Heart left ventricle (tissue), 13 donors: ENCODE measurements at regions not wholly inside any gene's neighbourhood (a gene's known extent, or its start where the extent isn't known, plus 50 kb on each side); places are given as distances from the start of the nearest gene placed in this dataset.

ENCODE experiments used
- CTCF ChIP-seq, 12 donors: fragments of 200-600 bp; sonication (generic) in 4 of 12; IDR thresholded peaks; one replicate each; pipeline versions ENCODE4 v1.5.0 to v1.8.0; 2018 to 2022; ENCODE audit warnings: antibody characterized with exemption in 12 of 12, mild to moderate bottlenecking in 5 of 12
- POLR2A ChIP-seq, 2 donors: fragments of 450-650 bp; IDR thresholded peaks; one replicate each; pipeline ENCODE4 v1.6.1; 2017; ENCODE audit warnings: antibody characterized with exemption in 2 of 2, mild to moderate bottlenecking in 2 of 2, moderate library complexity in 2 of 2
- donor health status: ischemic (EF 13 %, LVEDD 7.1; RV severe dilation, severe dysfunction).
- donor health status: DM: no; HTN: yes; CAD: no.
- donor health status: DM: no; HTN: no; CAD: no.
- donor health status: ischemic (EF 25% LVEDD 6.9; RV normal size, moderate dysfunction).
- donor health status: ischemic (EF 25% LVEDD 5.7; RV mildly dilated, moderate dysfunction).
- donor health status: ischemic (EF 35%, LVEDD 5.7; RV mildly dilated, moderate dysfunction).
- donor health status: nonischemic (EF 11% LVEDD 7.7; RV severe dilation, severe dysfunction).
- donor health status: DM: yes; HTN: yes; CAD: no.
- donor health status: PGD.
- donor health status: ischemic (EF 29% LVEDD 5.4; RV normal size, mild dysfunction).
- donor health status: nonischemic (EF 23%, LVEDD 6.1; RV moderate dilation, normal function).

- TF ChIP-seq CTCF (IDR thresholded peaks at IDR 0.05) (no peak), POLR2A (IDR thresholded peaks at IDR 0.05) (no peak)
Measured at GRCh38 chr3:95994338-95994737, 820.1 kb upstream of the EPHA6 start.
